ENCODE measurements at regions not wholly inside any gene's neighbourhood (a gene's known extent, or its start where the extent isn't known, plus 50 kb on each side); places are given as distances from the start of the nearest gene placed in this dataset.

- WGBS (ENCODE audit: low lambda C conversion rate, missing lambda C conversion rate), result 89% methylated on average over 5 of the region's 5 CpGs
- no peaks in the 10 kb centered on the region for H3K36me3 ChIP-seq (replicated peaks; ENCODE audit: insufficient read depth, low read depth)
- H3K4me3 ChIP-seq, result no peak overlapping the region
- no peaks in the 10 kb centered on the region for H3K79me2 ChIP-seq
- TF ChIP-seq EZH2phosphoT487 (IDR thresholded peaks at IDR 0.05; ENCODE audit: low read depth, severe bottlenecking, unreplicated experiment) (no peak), CTCF (IDR thresholded peaks at IDR 0.05; ENCODE audit: poor library complexity) (no peak), EZH2 (IDR thresholded peaks at IDR 0.05; ENCODE audit: borderline replicate concordance) (no peak)
- no peak overlapping the region for H3K4me2 ChIP-seq
- H3K27me3 ChIP-seq, result no peaks in the 10 kb centered on the region
- no peaks in the 10 kb centered on the region for H4K20me1 ChIP-seq (ENCODE audit: insufficient read depth, poor library complexity, severe bottlenecking)
- H3K4me1 ChIP-seq (ENCODE audit: insufficient read depth), result no peaks in the 10 kb centered on the region
- no peak overlapping the region for H3K27ac ChIP-seq
- no peaks in the 10 kb centered on the region for H3K9me3 ChIP-seq (ENCODE audit: low read depth)
- H2AFZ ChIP-seq, result no peak overlapping the region
- no peaks in the 10 kb centered on the region for H3K9me2 ChIP-seq (replicated peaks; ENCODE audit: insufficient read depth)
- no peak for DNase-seq (ENCODE audit: low spot score)
These were observed 275.3 kb upstream of the KLF12 start for GRCh38 chr13:74409551-74409950.

GRCh38 chr13:74406420-74406819 lies 272.2 kb upstream of the KLF12 start:
- no peaks in the 10 kb centered on the region for H3K79me2 ChIP-seq
- H3K27ac ChIP-seq, result no peak overlapping the region
- no peak for DNase-seq (ENCODE audit: low spot score)
- no peak overlapping the region for H3K4me3 ChIP-seq
- H4K20me1 ChIP-seq (ENCODE audit: insufficient read depth, poor library complexity, severe bottlenecking), result no peaks in the 10 kb centered on the region
- H3K4me2 ChIP-seq, result no peak overlapping the region
- 84% methylated on average over 3 of the region's 3 CpGs for WGBS (ENCODE audit: low lambda C conversion rate, missing lambda C conversion rate)
- no peaks in the 10 kb centered on the region for H3K9me3 ChIP-seq (ENCODE audit: low read depth)
- H3K4me1 ChIP-seq (ENCODE audit: insufficient read depth), result no peaks in the 10 kb centered on the region
- H3K36me3 ChIP-seq (replicated peaks; ENCODE audit: insufficient read depth, low read depth), result no peaks in the 10 kb centered on the region
- TF ChIP-seq EZH2 (IDR thresholded peaks at IDR 0.05; ENCODE audit: borderline replicate concordance), result no peak
- no peak for TF ChIP-seq EZH2phosphoT487 (IDR thresholded peaks at IDR 0.05; ENCODE audit: low read depth, severe bottlenecking, unreplicated experiment)
- TF ChIP-seq CTCF (IDR thresholded peaks at IDR 0.05; ENCODE audit: poor library complexity), result no peak
- no peak overlapping the region for H2AFZ ChIP-seq
- H3K9me2 ChIP-seq (replicated peaks; ENCODE audit: insufficient read depth), result no peaks in the 10 kb centered on the region
- H3K27me3 ChIP-seq, result no peaks in the 10 kb centered on the region

- Histone ChIP-seq H3K27me3 (no peaks in the 10 kb centered on the region), H3K9me2 (replicated peaks; ENCODE audit: insufficient read depth) (no peaks in the 10 kb centered on the region), H4K20me1 (ENCODE audit: insufficient read depth, poor library complexity, severe bottlenecking) (no peaks in the 10 kb centered on the region), H2AFZ (no peak overlapping the region), H3K4me2 (no peak overlapping the region), H3K27ac (no peak overlapping the region), H3K36me3 (replicated peaks; ENCODE audit: insufficient read depth, low read depth) (no peaks in the 10 kb centered on the region), H3K4me1 (ENCODE audit: insufficient read depth) (no peaks in the 10 kb centered on the region), H3K79me2 (no peaks in the 10 kb centered on the region), H3K9me3 (ENCODE audit: low read depth) (no peaks in the 10 kb centered on the region), H3K4me3 (no peak overlapping the region)
- WGBS (ENCODE audit: low lambda C conversion rate, missing lambda C conversion rate), result 93% methylated on average over 4 of the region's 4 CpGs
- no peak for DNase-seq (ENCODE audit: low spot score)
- TF ChIP-seq EZH2phosphoT487 (IDR thresholded peaks at IDR 0.05; ENCODE audit: low read depth, severe bottlenecking, unreplicated experiment) (no peak), CTCF (IDR thresholded peaks at IDR 0.05; ENCODE audit: poor library complexity) (no peak), EZH2 (IDR thresholded peaks at IDR 0.05; ENCODE audit: borderline replicate concordance) (no peak)
These were observed 264.4 kb upstream of the KLF12 start for GRCh38 chr13:74398599-74398998.

GRCh38 chr13:74389056-74389455 lies 254.9 kb upstream of the KLF12 start:
- DNase-seq (ENCODE audit: low spot score), result no peak
- Histone ChIP-seq H3K4me2 (no peak overlapping the region), H3K4me1 (ENCODE audit: insufficient read depth) (no peaks in the 10 kb centered on the region), H3K79me2 (no peaks in the 10 kb centered on the region), H3K9me3 (ENCODE audit: low read depth) (no peaks in the 10 kb centered on the region), H3K4me3 (no peak overlapping the region), H3K27me3 (no peaks in the 10 kb centered on the region), H3K27ac (no peak overlapping the region), H2AFZ (no peak overlapping the region), H3K36me3 (replicated peaks; ENCODE audit: insufficient read depth, low read depth) (no peaks in the 10 kb centered on the region), H4K20me1 (ENCODE audit: insufficient read depth, poor library complexity, severe bottlenecking) (no peaks in the 10 kb centered on the region), H3K9me2 (replicated peaks; ENCODE audit: insufficient read depth) (no peaks in the 10 kb centered on the region)
- WGBS (ENCODE audit: low lambda C conversion rate, missing lambda C conversion rate), result 87% methylated on average over 5 of the region's 5 CpGs
- no peak for TF ChIP-seq EZH2 (IDR thresholded peaks at IDR 0.05; ENCODE audit: borderline replicate concordance)
- TF ChIP-seq EZH2phosphoT487 (IDR thresholded peaks at IDR 0.05; ENCODE audit: low read depth, severe bottlenecking, unreplicated experiment), result no peak
